PC-3 (cell line): ENCODE measurements at regions not wholly inside any gene's neighbourhood (a gene's known extent, or its start where the extent isn't known, plus 50 kb on each side); places are given as distances from the start of the nearest gene placed in this dataset.

ENCODE experiments used
- ATAC-seq: fragments of 200-7000 bp; cut with Tn5 transposase; 2 replicates; pipeline ENCODE4 v1.9.1; 2020; ENCODE audit warnings: mild to moderate bottlenecking, moderate library complexity
- BruUV-seq: library from RNA; stranded (reverse); fragments of 400-500 nt; replicated peaks from 2 replicates; lab custom pipeline; 2021; lab: Mats Ljungman, UMichigan
- CTCF ChIA-PET: fragments of 300-600 bp; sonication (Branson Sonifier 250); formaldehyde crosslinking; loops from one replicate; lab custom pipeline; 2022; ENCODE audit warnings: antibody characterized with exemption; lab: Charles Lee
- POLR2A ChIA-PET: fragments of 300-600 bp; sonication (Branson Sonifier 250); formaldehyde crosslinking; loops from one replicate; lab custom pipeline; 2022; ENCODE audit warnings: antibody characterized with exemption; ENCODE audit not compliant: unreplicated experiment; lab: Charles Lee
- DNase-seq: peaks from one replicate; pipeline ENCODE4 v3.0.0-alpha.2; 2015
- H2AFZ ChIP-seq: fragments of 300-600 bp; sonication (generic); 2 replicates; pipeline ENCODE4 v1.6.0; 2016; ENCODE audit warnings: antibody characterized with exemption, low read length
- H3F3A ChIP-seq: fragments of 300-600 bp; sonication (generic); one replicate; pipeline ENCODE4 v1.6.0; 2017; ENCODE audit warnings: antibody characterized with exemption, low read length, control low read depth, mild to moderate bottlenecking; ENCODE audit not compliant: unreplicated experiment
- H3K27ac ChIP-seq: fragments of 300-600 bp; sonication (generic); 2 replicates; pipeline ENCODE4 v1.5.1; 2016; ENCODE audit warnings: mild to moderate bottlenecking, low read length
- H3K27me3 ChIP-seq: fragments of 300-600 bp; sonication (generic); 2 replicates; pipeline ENCODE4 v1.6.1; 2016; ENCODE audit warnings: low read length, mixed read lengths
- H3K36me3 ChIP-seq: fragments of 300-600 bp; sonication (generic); 2 replicates; pipeline ENCODE4 v1.6.1; 2016; ENCODE audit warnings: low read depth, mixed run types, low read length, mixed read lengths
- H3K4me1 ChIP-seq: fragments of 300-600 bp; sonication (generic); 2 replicates; pipeline ENCODE4 v1.5.1; 2016; ENCODE audit warnings: low read length; ENCODE audit not compliant: insufficient read depth
- H3K4me2 ChIP-seq: fragments of 300-600 bp; sonication (generic); 2 replicates; pipeline ENCODE4 v1.6.0; 2016; ENCODE audit warnings: low read length
- H3K4me3 ChIP-seq: fragments of 300-600 bp; sonication (generic); 2 replicates; pipeline ENCODE4 v1.5.1; 2016; ENCODE audit warnings: mild to moderate bottlenecking, low read length, mixed read lengths
- H3K79me2 ChIP-seq: fragments of 300-600 bp; sonication (generic); 2 replicates; pipeline ENCODE4 v1.6.1; 2017; ENCODE audit warnings: low read length, mixed read lengths
- H3K9ac ChIP-seq: fragments of 300-600 bp; sonication (generic); 2 replicates; pipeline ENCODE4 v1.6.0; 2016; ENCODE audit warnings: mild to moderate bottlenecking, low read length
- H3K9me2 ChIP-seq: fragments of 300-600 bp; sonication (generic); replicated peaks from 2 replicates; pipeline ENCODE4 v1.6.1; 2016; ENCODE audit warnings: mixed run types, low read length, mixed read lengths
- H3K9me3 ChIP-seq: fragments of 300-600 bp; sonication (generic); 2 replicates; pipeline ENCODE4 v1.6.1; 2016; ENCODE audit warnings: low read length, mixed read lengths
- H4K20me1 ChIP-seq: fragments of 300-600 bp; sonication (generic); 2 replicates; pipeline ENCODE4 v1.6.1; 2016; ENCODE audit warnings: low read length, mixed read lengths
- CTCF ChIP-seq: fragments of 300-600 bp; sonication (generic); conservative IDR thresholded peaks from 2 replicates; pipeline ENCODE4 v1.5.1; 2017; ENCODE audit warnings: antibody characterized with exemption, low read depth, mild to moderate bottlenecking, low read length
- EZH2 ChIP-seq: fragments of 300-600 bp; sonication (generic); IDR thresholded peaks from one replicate; pipeline ENCODE4 v1.6.1; 2017; ENCODE audit warnings: antibody characterized with exemption, mild to moderate bottlenecking, low read length; ENCODE audit not compliant: unreplicated experiment
- EZH2phosphoT487 ChIP-seq: fragments of 300-600 bp; sonication (generic); IDR thresholded peaks from 2 replicates; pipeline ENCODE4 v1.6.1; 2018; ENCODE audit warnings: mild to moderate bottlenecking, antibody characterized with exemption, low read length, borderline replicate concordance
- intact Hi-C: fragments of 100-400 bp; cut with micrococcal nuclease; formaldehyde crosslinking; loops from 2 replicates; pipeline ENCODE4 v1.9.0; 2023

GRCh38 chr15:62474021-62474770 lies 309.1 kb upstream of the C2CD4B start:
- Histone ChIP-seq H3K4me2 (no peak overlapping the region), H3K9ac (no peak overlapping the region), H3K9me3 (no peaks in the 10 kb centered on the region), H3K9me2 (no peaks in the 10 kb centered on the region), H3K4me3 (no peak overlapping the region), H3K79me2 (no peaks in the 10 kb centered on the region), H3F3A (no peaks in the 10 kb centered on the region), H4K20me1 (no peaks in the 10 kb centered on the region), H3K27ac (no peak overlapping the region), H3K36me3 (no peaks in the 10 kb centered on the region), H3K4me1 (peaks cover 10% of the 10 kb centered on the region; the same call in 1 of the 2 replicates), H3K27me3 (no peaks in the 10 kb centered on the region), H2AFZ (no peak overlapping the region)
- no TSS peak for BruUV-seq
- ATAC-seq, result no peak
- intact Hi-C loops, result no loop called here
- TF ChIP-seq CTCF, result no peak
- ChIA-PET CTCF (no interaction called here), POLR2A (no interaction called here)
- no peak for DNase-seq

GRCh38 chr15:62474771-62475124 lies 309.7 kb upstream of the C2CD4B start:
- no peaks in the 10 kb centered on the region for H3K27me3 ChIP-seq
- ATAC-seq (no peak), DNase-seq (no peak)
- no peak overlapping the region for H3K4me2 ChIP-seq
- ChIA-PET POLR2A (no interaction called here), CTCF (no interaction called here)
- H3K27ac ChIP-seq, result no peak overlapping the region
- H3K4me3 ChIP-seq, result no peak overlapping the region
- H3K79me2 ChIP-seq, result no peaks in the 10 kb centered on the region
- BruUV-seq, result no TSS peak
- H3K4me1 ChIP-seq, result peaks cover 10% of the 10 kb centered on the region; the same call in 1 of the 2 replicates
- intact Hi-C loops, result no loop called here
- H3K36me3 ChIP-seq, result no peaks in the 10 kb centered on the region
- H3K9me3 ChIP-seq, result no peaks in the 10 kb centered on the region
- no peak overlapping the region for H2AFZ ChIP-seq
- no peak overlapping the region for H3K9ac ChIP-seq
- no peaks in the 10 kb centered on the region for H3K9me2 ChIP-seq
- no peaks in the 10 kb centered on the region for H3F3A ChIP-seq
- TF ChIP-seq CTCF, result no peak
- no peak for TF ChIP-seq EZH2phosphoT487
- H4K20me1 ChIP-seq, result no peaks in the 10 kb centered on the region

GRCh38 chr15:62475591-62475990 lies 310.5 kb upstream of the C2CD4B start:
- Histone ChIP-seq H3K27me3 (no peaks in the 10 kb centered on the region), H4K20me1 (no peaks in the 10 kb centered on the region), H3K27ac (no peak overlapping the region), H3K9me2 (no peaks in the 10 kb centered on the region), H3K36me3 (no peaks in the 10 kb centered on the region), H2AFZ (no peak overlapping the region), H3K4me2 (no peak overlapping the region), H3K9me3 (no peaks in the 10 kb centered on the region), H3K9ac (no peak overlapping the region), H3K4me1 (peaks cover 10% of the 10 kb centered on the region; the same call in 1 of the 2 replicates), H3F3A (no peaks in the 10 kb centered on the region), H3K79me2 (no peaks in the 10 kb centered on the region), H3K4me3 (no peak overlapping the region)
- intact Hi-C loops, result no loop called here
- no peak for DNase-seq
- no TSS peak for BruUV-seq
- CTCF ChIA-PET, result no interaction called here
- POLR2A ChIA-PET, result interaction anchor here (0.6 kb wide), 1 partner anchor 168 kb away, joined by 3 read pairs; no protein-coding TSS in a partner anchor
- TF ChIP-seq CTCF (no peak), EZH2phosphoT487 (no peak), EZH2 (no peak)
- ATAC-seq, result no peak
